Right lobe of liver (tissue), 4 donors: ENCODE measurements at regions not wholly inside any gene's neighbourhood (a gene's known extent, or its start where the extent isn't known, plus 50 kb on each side); places are given as distances from the start of the nearest gene placed in this dataset.

Experiments
- POLR2A ChIP-seq: fragments of 450-650 bp; IDR thresholded peaks from one replicate; pipeline ENCODE4 v1.6.1; 2017; ENCODE audit warnings: antibody characterized with exemption, mild to moderate bottlenecking
- TF ChIP-seq, protein P1 (sequence below), 4 donors: fragments of 200-600 bp in 3 of 4; fragments of 450-650 bp in 1 of 4; IDR thresholded peaks; one replicate each; pipeline versions ENCODE4 v1.5.1 to v1.8.0; 2016 to 2022; ENCODE audit warnings: antibody characterized with exemption in 4 of 4, mild to moderate bottlenecking in 2 of 4
- donor health status: DM: no; HTN: no; CAD: no.
- donor health status: DM: no; HTN: no; CAD: no.
- donor health status: DM: no; HTN: yes; CAD: no.

GRCh38 chr20:12037521-12037920 lies 119.8 kb downstream of the BTBD3 start:
- TF ChIP-seq, protein P1, sequence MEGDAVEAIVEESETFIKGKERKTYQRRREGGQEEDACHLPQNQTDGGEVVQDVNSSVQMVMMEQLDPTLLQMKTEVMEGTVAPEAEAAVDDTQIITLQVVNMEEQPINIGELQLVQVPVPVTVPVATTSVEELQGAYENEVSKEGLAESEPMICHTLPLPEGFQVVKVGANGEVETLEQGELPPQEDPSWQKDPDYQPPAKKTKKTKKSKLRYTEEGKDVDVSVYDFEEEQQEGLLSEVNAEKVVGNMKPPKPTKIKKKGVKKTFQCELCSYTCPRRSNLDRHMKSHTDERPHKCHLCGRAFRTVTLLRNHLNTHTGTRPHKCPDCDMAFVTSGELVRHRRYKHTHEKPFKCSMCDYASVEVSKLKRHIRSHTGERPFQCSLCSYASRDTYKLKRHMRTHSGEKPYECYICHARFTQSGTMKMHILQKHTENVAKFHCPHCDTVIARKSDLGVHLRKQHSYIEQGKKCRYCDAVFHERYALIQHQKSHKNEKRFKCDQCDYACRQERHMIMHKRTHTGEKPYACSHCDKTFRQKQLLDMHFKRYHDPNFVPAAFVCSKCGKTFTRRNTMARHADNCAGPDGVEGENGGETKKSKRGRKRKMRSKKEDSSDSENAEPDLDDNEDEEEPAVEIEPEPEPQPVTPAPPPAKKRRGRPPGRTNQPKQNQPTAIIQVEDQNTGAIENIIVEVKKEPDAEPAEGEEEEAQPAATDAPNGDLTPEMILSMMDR (IDR thresholded peaks at IDR 0.05): no peak
- TF ChIP-seq POLR2A: no peak
